GM13977 (cell line): ENCODE measurements at regions not wholly inside any gene's neighbourhood (a gene's known extent, or its start where the extent isn't known, plus 50 kb on each side); places are given as distances from the start of the nearest gene placed in this dataset.
"Not testable (repeated sequence)": the region's sequence is repeated elsewhere in the genome, so short reads cannot be mapped to it uniquely, and the experiment has no call there.

Source experiments
- DNase-seq: peaks from one replicate; pipeline ENCODE4 v3.0.0; 2012; ENCODE audit warnings: low spot score
- CTCF ChIP-seq: IDR thresholded peaks from 2 replicates; pipeline ENCODE4 v1.5.1; 2012; ENCODE audit warnings: mild to moderate bottlenecking, control low read depth; ENCODE audit not compliant: insufficient read depth; ENCODE audit errors: extremely low read depth, missing control alignments
- in situ Hi-C: fragments of 300-500 bp; cut with MboI; formaldehyde crosslinking; loops from one replicate; pipeline ENCODE4 v1.12.0; 2022; ENCODE audit warnings: low sequenced_read_pairs, low pct_unique_long_range_greater_than_20kb, mixed read lengths, inconsistent platforms; ENCODE audit not compliant: unreplicated experiment

GRCh38 chr3:75188962-75189361, 475.2 kb upstream of the FRG2C start:
- TF ChIP-seq CTCF, result no peak
- no peak for DNase-seq
- in situ Hi-C loops, result no loop called here

GRCh38 chr3:75192146-75192616, 471.9 kb upstream of the FRG2C start:
- in situ Hi-C loops, result no loop called here
- peak; percentile 93 for TF ChIP-seq CTCF

GRCh38 chr3:75193797-75194196, 470.3 kb upstream of the FRG2C start:
- no peak for DNase-seq
- in situ Hi-C loops, result no loop called here
- TF ChIP-seq CTCF, result no peak

More at GRCh38 chr3:75192146-75192616, 471.9 kb upstream of the FRG2C start:
- peak; percentile 11 for DNase-seq

GRCh38 chr3:75214332-75214731, 449.8 kb upstream of the FRG2C start:
- DNase-seq, in situ Hi-C loops: not testable (repeated sequence)

- in situ Hi-C loops, result no loop called here
- DNase-seq, result no peak
- TF ChIP-seq CTCF, result no peak
Measured at GRCh38 chr3:75218577-75218976, 445.6 kb upstream of the FRG2C start.

GRCh38 chr3:75220932-75221331, 443.2 kb upstream of the FRG2C start:
- DNase-seq, result no peak
- no peak for TF ChIP-seq CTCF
- in situ Hi-C loops, result no loop called here

- DNase-seq, result no peak
- TF ChIP-seq CTCF, result no peak
- in situ Hi-C loops, result no loop called here
Measured at GRCh38 chr3:75224412-75224811, 439.7 kb upstream of the FRG2C start.
